GM21381 (cell line): ENCODE measurements at regions not wholly inside any gene's neighbourhood (a gene's known extent, or its start where the extent isn't known, plus 50 kb on each side); places are given as distances from the start of the nearest gene placed in this dataset.
"Not testable (repeated sequence)": the region's sequence is repeated elsewhere in the genome, so short reads cannot be mapped to it uniquely, and the experiment has no call there.

ENCODE experiments used
- ATAC-seq: cut with Tn5 transposase; IDR thresholded peaks from one replicate; pipeline ENCODE4 v1.9.1; 2021; ENCODE audit warnings: mild to moderate bottlenecking, moderate library complexity; ENCODE audit not compliant: unreplicated experiment

DNA sequence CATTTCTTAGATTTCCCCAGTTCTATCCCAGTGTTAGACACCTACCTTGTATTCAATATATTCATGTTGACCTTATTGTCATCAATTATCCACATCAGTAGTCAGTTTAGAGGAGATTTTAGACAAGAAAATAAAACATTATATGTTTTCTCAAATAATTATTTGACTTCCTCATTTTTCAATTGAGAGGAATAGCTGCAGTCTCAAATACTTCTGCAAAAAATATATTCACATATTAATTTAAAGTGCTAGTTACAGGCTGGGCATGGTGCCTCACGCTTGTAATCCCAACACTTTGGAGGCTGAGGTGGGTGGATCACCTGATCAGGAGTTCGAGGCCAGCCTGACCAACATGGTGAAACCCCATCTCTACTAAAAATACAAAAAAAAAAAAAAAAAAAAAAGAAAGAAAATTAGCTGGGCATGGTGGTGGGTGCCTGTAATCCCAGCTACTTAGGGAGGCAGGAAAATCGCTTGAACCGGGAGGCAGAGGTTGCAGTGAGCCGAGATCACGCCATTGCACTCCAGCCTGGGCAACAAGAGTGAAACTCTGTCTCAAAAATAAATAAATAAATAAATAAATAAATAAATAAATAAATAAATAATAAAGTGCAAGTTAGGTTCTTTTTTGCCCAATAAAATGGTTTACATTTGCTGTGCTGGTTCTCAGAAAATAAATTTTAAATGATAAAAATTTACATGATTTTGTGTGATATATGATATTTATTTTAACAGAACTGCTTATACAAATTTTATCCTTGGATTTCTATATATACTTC is 565.3 kb upstream of the GOLIM4 start:
- not testable (repeated sequence) for ATAC-seq

DNA sequence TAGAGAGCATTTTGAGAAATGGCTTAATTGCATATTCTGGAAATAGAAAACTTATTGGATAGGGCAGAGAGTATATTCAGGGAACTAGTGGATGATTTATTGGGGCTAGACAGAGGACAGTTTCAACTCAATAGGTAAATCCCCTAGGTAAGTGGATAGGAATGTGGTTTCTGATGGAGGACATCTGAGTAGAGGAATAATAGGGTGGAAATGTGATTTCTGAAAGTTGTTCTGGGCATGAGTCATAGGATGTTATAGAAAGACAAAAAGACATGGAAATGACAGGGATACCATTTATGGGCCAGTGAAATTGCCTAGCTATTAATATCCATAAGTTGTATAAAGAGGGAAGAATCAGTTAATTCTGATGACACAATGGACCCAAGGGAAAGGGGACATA is 563.3 kb upstream of the GOLIM4 start:
- ATAC-seq = no peak

DNA sequence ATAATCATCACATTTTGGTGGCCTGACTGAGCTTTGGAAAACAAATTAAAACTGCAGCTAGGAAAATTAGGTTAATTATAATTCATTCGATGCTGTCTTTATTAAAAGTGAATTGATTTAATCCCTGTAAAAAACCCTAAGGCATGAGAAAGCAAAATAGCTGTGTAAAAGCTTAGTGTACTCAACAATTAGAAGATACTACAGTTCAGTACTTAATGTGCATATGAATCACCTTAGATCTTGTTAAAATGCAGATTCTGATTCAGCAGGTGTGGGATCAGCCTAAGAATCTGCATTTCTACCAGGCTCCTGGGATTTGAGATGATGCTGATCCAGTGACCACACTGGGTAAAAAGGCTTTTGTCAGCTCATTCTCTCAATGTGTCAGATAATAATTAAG is 559.9 kb upstream of the GOLIM4 start:
- ATAC-seq = no peak

DNA sequence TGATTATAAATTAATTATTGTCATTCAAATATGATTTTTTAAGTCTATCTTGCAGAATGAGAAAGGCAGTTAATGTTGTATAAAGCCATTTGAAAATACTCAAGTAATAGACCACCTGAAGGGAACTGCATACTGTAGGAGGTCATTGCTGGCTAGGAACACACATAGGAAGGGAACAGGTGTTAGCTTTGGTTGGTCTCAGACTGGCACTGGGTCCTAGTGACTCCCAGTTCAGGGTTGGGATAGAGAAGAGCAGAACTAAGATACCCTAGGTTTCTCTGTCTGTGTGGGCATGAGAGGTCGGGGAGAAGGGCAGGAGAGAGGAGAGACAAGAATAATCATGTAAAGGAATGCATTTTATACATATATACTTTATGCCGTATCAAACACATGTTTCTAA is 559.0 kb upstream of the GOLIM4 start:
- no peak for ATAC-seq

DNA sequence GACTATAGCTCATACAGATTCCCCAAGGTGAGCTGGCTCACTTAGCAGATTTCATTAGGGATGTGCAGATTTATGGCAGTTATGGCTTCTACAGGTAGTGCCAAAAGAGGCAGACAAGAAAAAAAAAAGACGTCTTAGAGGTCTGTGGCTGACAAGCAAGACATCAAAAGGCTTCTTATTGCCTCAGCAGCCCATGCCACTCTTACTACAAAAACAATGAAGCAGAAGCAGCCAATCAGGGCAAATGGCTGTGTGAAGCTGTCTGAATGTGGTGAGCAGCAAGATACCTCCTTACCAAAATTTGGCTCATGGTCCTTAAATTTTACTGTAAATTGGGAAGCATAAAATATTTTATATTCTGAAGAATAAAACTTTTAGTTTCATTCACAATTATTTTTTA is 557.5 kb upstream of the GOLIM4 start:
- no peak for ATAC-seq

DNA sequence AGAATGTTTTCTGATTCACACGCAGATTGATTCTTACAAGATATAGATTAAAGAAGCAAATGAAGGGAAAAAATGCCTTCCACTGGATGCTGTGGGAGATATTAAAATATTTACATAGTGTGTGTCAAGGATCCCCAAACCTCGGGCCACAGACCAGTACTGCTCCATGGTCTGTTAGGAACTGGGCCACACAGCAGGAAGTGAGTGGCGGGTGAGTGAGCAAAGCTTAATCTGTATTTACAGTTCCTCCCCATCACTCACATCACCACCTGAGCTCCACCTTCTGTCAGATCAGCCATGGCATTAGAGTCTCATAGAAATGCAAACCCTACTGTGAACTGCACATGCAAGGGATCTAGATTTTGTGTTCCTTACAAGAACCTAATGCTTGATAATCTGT is 552.6 kb upstream of the GOLIM4 start:
- ATAC-seq = no peak

DNA sequence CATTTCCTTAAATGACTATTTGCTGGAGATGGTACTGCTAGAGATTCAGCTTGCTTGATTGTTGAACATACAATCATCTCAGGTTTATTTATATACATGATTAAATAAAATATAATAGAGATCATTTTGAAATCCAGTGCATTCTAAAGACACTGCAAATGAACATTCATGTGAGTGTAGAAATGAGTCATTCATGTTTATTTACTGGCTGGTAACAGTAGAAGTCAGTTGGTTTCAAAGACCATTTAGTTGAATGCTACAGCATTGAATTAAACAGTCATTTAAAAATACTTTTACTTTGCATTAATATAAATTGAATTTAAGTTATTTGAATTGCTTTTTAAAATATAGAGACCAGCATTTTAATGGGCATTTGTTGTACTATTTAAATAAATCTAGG is 551.9 kb upstream of the GOLIM4 start:
- no peak for ATAC-seq

DNA sequence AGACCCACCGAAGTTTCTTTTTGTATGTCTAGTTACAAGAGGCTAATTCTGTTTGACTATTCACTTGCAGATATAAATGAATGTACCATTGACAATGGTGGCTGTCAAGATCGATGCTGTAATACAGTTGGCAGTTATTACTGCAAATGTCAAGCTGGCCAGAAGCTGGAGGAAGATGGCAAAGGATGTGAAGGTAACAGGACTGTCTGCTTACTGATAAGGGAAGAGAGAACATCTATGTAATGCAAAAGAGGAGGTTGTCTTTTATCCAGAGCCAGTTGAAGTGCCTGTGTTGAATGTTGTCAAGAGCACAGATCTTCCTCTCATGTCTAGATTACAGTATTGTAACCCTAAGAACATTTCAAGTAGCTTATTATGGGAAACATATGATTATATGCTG is 549.5 kb upstream of the GOLIM4 start:
- no peak for ATAC-seq

DNA sequence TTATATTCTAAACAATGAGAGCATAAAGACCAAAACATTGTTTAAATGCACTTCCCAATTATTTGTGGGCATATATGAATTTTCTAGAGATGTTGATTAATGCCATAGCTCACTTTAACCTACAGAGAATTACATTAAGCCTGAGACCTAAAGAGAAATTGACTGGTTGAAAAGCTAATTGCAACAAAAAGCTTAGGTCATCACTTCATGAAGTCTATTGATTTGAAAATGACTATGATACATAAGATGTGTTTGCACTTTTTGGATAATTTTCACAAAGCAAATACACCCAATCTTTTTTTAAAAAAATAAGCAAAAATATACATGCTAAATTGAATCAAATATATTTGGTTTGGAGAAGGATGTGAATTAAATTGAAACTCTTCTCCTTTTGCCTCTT is 532.8 kb upstream of the GOLIM4 start:
- no peak for ATAC-seq

DNA sequence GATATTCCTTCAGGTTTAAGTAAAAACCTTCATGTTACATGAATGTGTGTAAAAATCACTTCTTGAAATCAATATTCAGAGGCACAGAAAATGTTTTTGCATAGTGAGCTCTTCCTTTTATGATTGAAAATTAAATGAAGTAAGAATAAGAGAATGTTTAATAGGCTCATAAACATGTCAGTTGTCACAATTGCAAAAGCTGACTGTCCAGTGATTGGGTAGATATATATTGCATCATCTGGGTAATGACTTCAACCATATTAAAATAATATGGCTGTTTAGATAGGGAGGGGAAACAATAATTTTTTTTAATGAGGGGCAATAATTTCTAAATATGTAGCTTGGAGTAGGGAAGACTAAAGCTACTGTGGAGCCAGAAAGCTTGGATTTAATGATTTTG is 529.8 kb upstream of the GOLIM4 start:
- no peak for ATAC-seq

DNA sequence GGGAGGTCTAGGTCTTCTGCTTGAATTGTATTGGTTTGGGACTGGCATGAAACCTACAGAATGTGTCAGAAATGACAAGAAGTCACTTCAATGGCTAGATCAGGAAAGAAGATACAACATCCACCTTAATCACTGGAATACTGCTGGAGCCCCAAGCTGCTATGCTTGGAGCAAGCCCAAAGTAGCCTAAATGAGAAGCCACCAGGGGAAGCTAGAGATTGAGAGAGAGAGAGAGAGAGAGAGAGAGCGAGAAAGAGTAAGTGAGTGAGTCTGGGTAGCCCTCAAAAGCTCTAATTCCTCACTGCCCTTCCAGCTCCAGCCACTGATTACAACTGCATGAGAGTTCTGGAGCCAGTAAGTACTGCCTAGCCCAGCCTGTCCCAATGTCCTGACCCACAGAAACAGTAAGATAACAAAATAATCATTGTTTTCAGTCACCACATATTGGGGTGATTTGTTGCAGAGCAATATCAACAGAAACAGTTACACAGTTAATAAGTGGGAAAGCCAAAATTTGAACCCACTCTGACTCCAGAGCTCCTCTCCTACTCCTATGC is 529.2 kb upstream of the GOLIM4 start:
- ATAC-seq = no peak

DNA sequence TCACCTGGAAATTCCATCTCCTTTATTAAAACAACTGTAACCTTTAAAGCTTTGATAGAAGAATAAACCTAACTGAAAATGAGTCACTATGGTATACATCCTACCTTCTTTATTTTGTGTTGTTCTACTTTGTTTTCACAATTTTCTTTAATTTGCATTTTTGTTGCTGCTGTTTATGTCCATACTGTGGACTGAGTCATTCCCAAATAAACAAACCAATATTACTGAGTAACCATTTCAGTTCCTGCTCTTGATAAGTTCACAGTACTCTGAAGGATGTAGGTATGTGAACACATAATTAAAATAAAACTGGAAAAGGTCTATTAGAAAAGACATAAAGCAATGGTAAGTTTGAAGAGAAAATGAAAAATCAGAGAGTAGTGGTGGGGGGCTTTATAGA is 528.5 kb upstream of the GOLIM4 start:
- no peak for ATAC-seq

DNA sequence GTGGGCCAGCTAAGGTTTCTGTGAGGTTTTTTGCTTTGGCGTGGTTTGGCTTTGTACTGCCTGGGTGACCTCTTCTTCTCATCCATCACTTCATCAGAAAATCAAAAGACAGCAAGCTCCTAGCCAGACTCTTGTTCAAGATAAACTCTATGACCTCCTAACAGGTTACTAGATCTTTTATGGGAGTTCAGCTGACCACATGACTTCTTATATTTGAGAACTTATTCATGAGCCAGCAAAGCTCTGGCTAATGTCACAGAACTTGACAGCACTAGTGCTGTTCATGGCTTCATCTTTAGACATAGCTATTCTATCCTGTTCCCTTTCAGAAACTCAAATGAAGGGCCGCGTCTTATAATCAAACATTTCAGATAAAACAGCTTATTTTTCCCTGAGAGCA is 527.1 kb upstream of the GOLIM4 start:
- ATAC-seq = no peak

DNA sequence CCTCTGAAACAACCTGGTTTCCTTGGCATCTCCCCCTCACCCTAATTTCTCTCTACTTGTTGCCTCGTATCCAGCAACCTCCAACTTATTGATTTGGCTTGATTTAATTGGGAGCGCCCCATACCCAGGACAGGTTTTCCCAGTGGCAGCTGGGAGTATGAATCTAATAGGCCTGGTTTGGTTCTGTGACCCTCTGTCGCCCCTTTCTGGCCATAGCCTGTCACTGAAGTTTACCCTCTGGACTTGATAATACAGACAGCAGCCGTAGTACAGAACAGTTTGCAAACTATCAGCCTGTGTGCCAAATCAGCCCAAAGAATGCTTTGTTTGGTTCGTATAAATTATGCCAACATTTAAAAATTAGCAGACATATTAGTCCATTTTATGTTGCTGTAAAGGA is 525.1 kb upstream of the GOLIM4 start:
- no peak for ATAC-seq

DNA sequence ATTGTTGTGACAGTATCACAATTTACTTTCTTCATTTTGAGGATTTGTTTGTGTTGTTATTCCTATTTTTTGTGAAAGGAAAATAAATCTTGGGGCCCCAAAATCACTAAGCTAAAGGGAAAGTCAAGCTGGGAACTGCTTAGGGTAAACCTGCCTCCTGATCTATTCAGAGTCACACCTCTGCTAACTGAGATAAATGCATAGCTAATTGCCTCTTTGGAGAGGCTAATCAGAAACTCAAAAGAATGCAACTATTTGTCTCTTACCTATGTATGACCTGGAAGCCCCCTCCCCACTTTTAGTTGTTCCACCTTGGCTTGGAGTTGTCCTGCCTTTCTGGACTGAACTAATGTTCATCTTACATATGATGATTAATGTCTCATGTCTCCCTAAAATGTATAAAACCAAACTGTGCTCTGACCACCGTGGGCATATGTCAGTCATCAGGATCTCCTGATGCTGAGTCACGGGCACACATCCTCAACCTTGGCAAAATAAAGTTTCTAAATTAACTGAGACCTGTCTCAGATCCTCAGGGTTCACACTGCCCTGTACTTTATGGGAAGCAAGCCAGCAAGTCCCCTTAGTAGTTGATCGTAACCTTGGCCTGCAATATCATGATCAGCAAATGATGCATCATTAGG is 523.2 kb upstream of the GOLIM4 start:
- no peak for ATAC-seq

DNA sequence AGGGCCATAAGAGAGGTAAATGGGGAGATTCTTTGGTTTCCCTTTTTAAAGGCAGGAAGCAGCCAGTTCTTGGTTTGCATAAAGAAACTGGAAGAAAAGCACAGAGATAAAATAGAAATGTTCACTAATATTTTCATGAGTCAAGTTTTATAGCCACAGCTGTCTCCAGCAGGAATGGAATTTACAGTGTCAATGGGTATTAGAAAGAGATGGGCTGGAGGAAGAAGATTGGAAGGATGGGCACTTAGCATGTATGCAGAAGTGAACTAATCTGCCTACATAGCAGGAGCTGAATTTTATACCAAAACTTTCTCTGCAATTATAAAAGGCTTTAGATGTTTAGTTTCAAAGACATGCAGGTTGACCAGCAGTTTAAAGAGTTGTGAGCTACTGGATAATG is 521.9 kb upstream of the GOLIM4 start:
- ATAC-seq = no peak

DNA sequence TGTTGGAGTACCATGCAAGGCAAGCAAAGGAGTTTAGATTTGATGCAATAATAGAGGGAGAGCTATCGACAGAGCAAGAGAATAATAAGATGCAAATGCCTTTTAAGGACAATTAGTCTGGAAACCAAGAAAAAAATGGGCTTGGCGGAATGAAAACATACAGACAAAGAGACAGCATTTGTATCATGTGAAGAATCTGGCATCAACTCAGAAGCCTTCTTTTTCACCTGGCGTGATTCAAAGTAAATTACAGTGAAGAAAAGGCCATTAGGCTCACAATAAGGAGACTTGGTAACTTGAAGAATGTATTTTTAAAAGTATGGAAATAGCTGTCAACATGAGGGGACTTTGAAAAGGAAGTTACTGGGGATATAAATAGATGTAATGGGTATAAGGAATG is 521.2 kb upstream of the GOLIM4 start:
- ATAC-seq = no peak

DNA sequence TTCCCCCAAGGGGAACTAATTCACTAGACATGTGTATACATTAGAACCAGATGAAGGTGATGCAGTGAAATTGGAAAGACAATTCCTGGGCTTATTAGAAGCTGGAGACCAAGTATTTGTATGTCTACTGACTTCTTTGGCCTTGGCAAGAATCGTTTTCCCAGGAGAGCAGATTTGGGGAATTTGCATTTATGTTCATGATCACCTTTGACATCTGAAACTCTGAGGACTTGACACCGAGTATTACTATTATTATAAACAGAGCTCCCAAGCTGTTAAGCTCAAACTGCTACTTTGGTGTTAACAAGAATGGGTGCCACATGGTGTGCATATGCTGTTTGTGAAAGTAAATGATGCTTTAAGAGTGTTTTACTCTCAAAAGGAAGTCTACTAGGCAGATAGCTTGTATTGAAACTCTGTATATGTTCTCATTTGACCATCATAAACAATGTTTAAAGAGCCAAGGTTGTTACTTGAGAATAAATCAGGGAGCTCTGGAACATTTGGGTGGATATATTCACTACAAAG is 519.8 kb upstream of the GOLIM4 start:
- ATAC-seq = no peak

DNA sequence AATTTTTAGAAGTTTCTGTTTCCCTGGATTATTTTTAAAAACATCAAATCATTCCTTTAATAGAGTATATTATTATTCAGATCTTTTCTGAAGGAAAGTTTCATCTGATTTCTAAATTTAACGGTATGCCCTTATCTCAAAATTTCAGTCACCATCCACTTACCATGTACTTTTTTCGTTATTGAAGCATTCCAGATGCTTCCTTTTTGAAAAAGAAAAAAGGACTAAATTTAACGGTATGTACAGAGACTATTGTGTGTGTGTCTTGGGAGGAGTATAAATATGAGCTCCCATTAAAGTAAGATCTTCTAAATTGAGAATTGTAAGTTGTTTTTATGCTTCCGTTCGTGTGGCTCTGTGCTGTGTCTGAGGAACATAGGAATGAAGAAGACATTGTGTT is 517.4 kb upstream of the GOLIM4 start:
- no peak for ATAC-seq

DNA sequence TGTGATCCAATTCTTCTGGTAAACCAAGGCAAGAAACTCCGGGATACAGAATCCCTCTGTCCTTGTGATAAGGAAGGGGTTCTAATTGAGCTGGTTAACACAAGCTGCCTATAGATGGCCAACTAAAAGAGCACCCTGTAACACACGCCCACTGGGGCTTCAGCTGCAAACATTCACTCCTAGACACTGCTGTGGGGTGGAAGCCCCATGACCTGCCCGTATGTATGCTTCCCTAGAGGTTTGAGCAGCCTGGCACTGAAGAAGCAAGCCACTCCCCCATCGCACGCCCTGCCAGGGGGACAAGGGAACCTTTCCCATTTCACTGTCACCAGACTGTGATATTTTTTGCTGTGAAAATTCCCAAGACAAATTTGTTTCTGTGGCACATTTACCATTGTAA is 516.9 kb upstream of the GOLIM4 start:
- ATAC-seq = no peak

DNA sequence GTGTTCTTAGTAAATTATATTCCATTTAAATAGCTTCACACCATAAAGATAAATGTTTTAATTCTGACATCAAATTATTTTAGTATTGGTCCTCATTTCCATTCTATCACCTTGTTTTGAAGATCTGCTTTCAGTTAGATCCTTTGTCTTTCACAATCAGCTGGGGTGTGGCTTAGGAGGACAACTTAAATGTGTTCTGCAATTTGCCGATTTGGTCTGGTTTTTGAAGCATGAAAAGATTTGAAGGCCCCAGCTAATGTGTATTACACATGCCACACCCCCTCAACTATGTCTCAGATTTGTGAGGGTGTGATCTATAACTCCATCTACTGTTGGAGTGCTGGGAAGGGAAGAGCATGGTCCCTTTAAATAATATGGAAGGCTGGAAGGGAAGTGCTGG is 516.1 kb upstream of the GOLIM4 start:
- ATAC-seq = no peak

DNA sequence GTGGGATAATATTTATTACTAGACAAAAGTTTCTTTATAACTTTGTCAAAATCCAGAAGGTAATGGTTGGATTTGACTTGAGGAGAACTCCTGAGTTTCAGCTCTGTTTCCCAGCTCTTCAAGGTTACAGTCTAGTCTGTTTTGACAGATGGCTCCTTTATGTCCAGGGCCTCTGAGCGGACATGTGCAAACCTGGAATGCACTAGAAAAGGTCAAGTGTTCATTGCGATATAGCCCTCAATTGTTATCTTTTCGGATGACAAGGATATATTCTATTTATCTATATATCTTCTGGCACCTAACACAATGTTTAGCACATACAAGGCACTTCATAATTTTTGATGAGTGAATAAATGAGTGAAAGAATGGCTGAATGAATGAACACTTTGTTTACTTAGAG is 513.2 kb upstream of the GOLIM4 start:
- ATAC-seq = no peak
